ENCODE measurements at regions not wholly inside any gene's neighbourhood (a gene's known extent, or its start where the extent isn't known, plus 50 kb on each side); places are given as distances from the start of the nearest gene placed in this dataset.

DNA sequence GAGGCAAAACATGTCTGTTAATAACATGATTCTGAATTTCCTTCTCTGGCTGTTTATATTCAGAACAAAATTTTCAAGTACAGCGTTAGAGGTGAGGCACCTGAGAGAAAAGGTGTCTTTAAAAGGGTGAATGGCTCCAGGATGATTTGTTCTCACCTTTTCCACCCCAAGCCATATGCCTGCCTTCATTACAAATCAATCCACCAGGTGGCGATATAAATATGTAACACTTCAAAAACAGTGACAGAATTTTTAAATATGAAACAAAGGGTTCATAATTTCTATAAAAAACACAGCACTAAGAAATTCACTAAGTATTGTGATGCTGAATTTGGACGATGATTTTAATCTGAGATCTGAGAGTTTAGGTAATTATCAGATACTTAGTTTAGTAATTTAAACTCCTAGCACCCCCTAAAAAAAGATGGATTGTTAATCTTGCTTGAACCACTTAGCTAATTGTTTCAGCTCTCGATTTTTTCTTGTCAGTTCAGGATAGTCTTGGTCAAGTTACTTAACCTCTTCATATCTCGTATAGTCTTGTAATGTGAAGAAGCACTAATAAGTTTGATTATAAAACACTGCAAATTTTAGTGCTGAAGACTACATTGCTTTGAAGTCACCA lies 528.8 kb downstream of the CPS1 start:
- no peak overlapping the region for H3K27ac ChIP-seq
- no peaks in the 10 kb centered on the region for H3K9me3 ChIP-seq
- TF ChIP-seq EP300 (IDR thresholded peaks at IDR 0.05): no peak
- TF ChIP-seq CTCF (IDR thresholded peaks at IDR 0.05): peak in 3 of 4 experiments; percentile 22 to 53 (median 32)
- H3K4me3 ChIP-seq: no peak overlapping the region
- H3K4me1 ChIP-seq: peaks cover 0 to 9% (median 3%) of the 10 kb centered on the region in 4 donors
- H3K36me3 ChIP-seq: no peaks in the 10 kb centered on the region
- no peak for DNase-seq
- intact Hi-C loops (cut with DNase I): loop anchor here (5.0 kb wide), 1 partner anchor 72 kb away; no protein-coding TSS in a partner anchor
- H3K27me3 ChIP-seq: no peaks in the 10 kb centered on the region
- 12 to 22% methylated on average over 5 of the region's 5 CpGs for WGBS, 2 donors

- intact Hi-C loops (cut with DNase I): loop anchor here (5.0 kb wide), 1 partner anchor 71 kb away; no protein-coding TSS in a partner anchor
- 66 to 70% methylated on average over 3 of the region's 3 CpGs for WGBS, 2 donors
These were observed 529.6 kb downstream of the CPS1 start for GRCh38 chr2:211086049-211086448.

GRCh38 chr2:211089127-211089526 lies 532.7 kb downstream of the CPS1 start:
- no peak for DNase-seq
- TF ChIP-seq POLR2A (IDR thresholded peaks at IDR 0.05) (no peak), EP300 (IDR thresholded peaks at IDR 0.05) (no peak), CTCF (IDR thresholded peaks at IDR 0.05) (no peak), POLR2AphosphoS5 (IDR thresholded peaks at IDR 0.05) (no peak)
- Histone ChIP-seq H3K27me3 (no peaks in the 10 kb centered on the region), H3K4me1 (peaks cover 0 to 9% (median 3%) of the 10 kb centered on the region in 4 donors), H3K36me3 (no peaks in the 10 kb centered on the region), H3K4me3 (no peak overlapping the region), H3K27ac (no peak overlapping the region), H3K9me3 (no peaks in the 10 kb centered on the region)
- intact Hi-C loops (cut with DNase I): loop anchor here (5.0 kb wide), 1 partner anchor 68 kb away; no protein-coding TSS in a partner anchor
- 86 to 87% methylated on average over 3 of the region's 3 CpGs for WGBS, 2 donors

More at GRCh38 chr2:211086049-211086448, 529.6 kb downstream of the CPS1 start:
- DNase-seq: no peak
- TF ChIP-seq EP300 (IDR thresholded peaks at IDR 0.05) (no peak), CTCF (IDR thresholded peaks at IDR 0.05) (no peak), POLR2AphosphoS5 (IDR thresholded peaks at IDR 0.05) (no peak)
- Histone ChIP-seq H3K27me3 (no peaks in the 10 kb centered on the region), H3K9me3 (no peaks in the 10 kb centered on the region), H3K36me3 (no peaks in the 10 kb centered on the region), H3K4me1 (peaks cover 0 to 9% (median 3%) of the 10 kb centered on the region in 4 donors), H3K27ac (no peak overlapping the region), H3K4me3 (no peak overlapping the region)

DNA sequence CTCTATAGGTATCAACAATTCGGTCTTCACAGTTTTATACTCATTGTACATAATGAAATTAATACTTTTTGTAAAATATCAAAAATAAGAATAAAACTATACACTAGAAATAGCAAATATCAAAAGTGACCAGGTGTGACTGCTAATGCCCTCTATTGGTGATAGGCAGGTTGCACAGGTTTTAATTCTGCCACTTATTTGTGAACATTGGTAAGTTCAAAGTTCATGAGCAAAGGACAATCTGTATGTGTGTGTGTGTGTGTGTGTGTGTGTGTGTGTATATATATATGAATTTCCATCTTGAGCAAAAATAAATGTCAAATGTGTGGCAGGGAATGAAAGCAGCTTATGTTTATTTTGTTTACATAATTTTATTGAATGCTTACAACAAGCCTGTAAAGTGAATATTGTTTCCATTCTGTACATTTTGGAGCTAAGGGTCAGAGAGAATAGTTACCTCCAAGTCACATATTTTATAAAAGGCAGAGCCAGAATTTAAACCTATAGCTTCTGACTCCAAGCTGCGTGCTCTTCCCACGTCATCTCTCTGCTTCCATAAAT lies 537.4 kb downstream of the CPS1 start:
- H3K27me3 ChIP-seq: no peaks in the 10 kb centered on the region
- no peaks in the 10 kb centered on the region for H3K36me3 ChIP-seq
- H3K4me1 ChIP-seq: peaks cover 0 to 6% (median 0%) of the 10 kb centered on the region in 4 donors
- H3K27ac ChIP-seq: no peak overlapping the region
- no peaks in the 10 kb centered on the region for H3K9me3 ChIP-seq
- intact Hi-C loops (cut with DNase I): no loop called here
- no peak for DNase-seq
- no peak overlapping the region for H3K4me3 ChIP-seq
- WGBS, 2 donors: 65 to 82% methylated on average over 3 of the region's 3 CpGs
- TF ChIP-seq CTCF (IDR thresholded peaks at IDR 0.05) (no peak), POLR2A (IDR thresholded peaks at IDR 0.05) (no peak), EP300 (IDR thresholded peaks at IDR 0.05) (no peak), POLR2AphosphoS5 (IDR thresholded peaks at IDR 0.05) (no peak)
